HepG2 (cell line): ENCODE measurements at regions not wholly inside any gene's neighbourhood (a gene's known extent, or its start where the extent isn't known, plus 50 kb on each side); places are given as distances from the start of the nearest gene placed in this dataset.

Experiments
- ATAC-seq: fragments of 200-7000 bp; cut with Tn5 transposase; 3 replicates; pipeline ENCODE4 v1.9.1; 2020; ENCODE audit warnings: mild to moderate bottlenecking, moderate library complexity
- BruUV-seq: library from RNA; stranded (reverse); fragments of 400-500 nt; replicated peaks from 2 replicates; lab custom pipeline; 2021; lab: Mats Ljungman, UMichigan
- CTCF ChIA-PET: fragments of 300-600 bp; formaldehyde crosslinking; extraction: SDS; loops from one replicate; lab custom pipeline; 2021; ENCODE audit warnings: low total read pairs, inconsistent platforms, low intra/inter-chr PET ratio; lab: Yijun Ruan, JAX
- POLR2A ChIA-PET: fragments of 350-600 bp; sonication (Branson Sonifier 250); formaldehyde crosslinking; loops from one replicate; lab custom pipeline; 2020; ENCODE audit warnings: antibody characterized with exemption, inconsistent platforms; lab: Yijun Ruan, JAX
- DNase-seq: peaks from one replicate; pipeline ENCODE4 v3.0.0-alpha.2; 2015; ENCODE audit warnings: low spot score
- FAIRE-seq: peaks from 3 replicates; lab custom pipeline; 2011; peaks lifted over from hg19 to GRCh38; lab: Jason Lieb, UNC
- H2AFZ ChIP-seq: one replicate; pipeline ENCODE4 v1.6.1; 2011; ENCODE audit warnings: low read length, inconsistent platforms
- H3K27ac ChIP-seq: fragments of 300-600 bp; 3 replicates; pipeline ENCODE4 v1.8.0; 2011; ENCODE audit warnings: mixed run types, mild to moderate bottlenecking, mixed read lengths, low read length, inconsistent platforms; ENCODE audit not compliant: insufficient read depth; ENCODE audit errors: extremely low read length
- H3K27me3 ChIP-seq, 2 experiments: fragments of 200-600 bp in 1 of 2; 2 replicates in 1 of 2; 3 replicates in 1 of 2; pipeline versions ENCODE4 v1.6.0 to v1.8.0; 2011; ENCODE audit warnings: low read length in 2 of 2, mild to moderate bottlenecking in 2 of 2, moderate library complexity in 2 of 2, inconsistent platforms in 1 of 2; ENCODE audit not compliant: insufficient read depth in 2 of 2, control insufficient read depth in 1 of 2
- H3K36me3 ChIP-seq, 2 experiments: fragments of 200-600 bp in 1 of 2; replicated peaks in 1 of 2; 2 replicates in 1 of 2; 3 replicates in 1 of 2; pipeline versions ENCODE4 v1.5.1 to v1.8.0; 2011; ENCODE audit warnings: low read length in 2 of 2, inconsistent platforms in 1 of 2; ENCODE audit not compliant: insufficient read depth in 2 of 2, control insufficient read depth in 1 of 2
- H3K4me1 ChIP-seq: 2 replicates; pipeline ENCODE4 v1.5.1; 2012; ENCODE audit warnings: low read length, inconsistent platforms; ENCODE audit not compliant: insufficient read depth
- H3K4me2 ChIP-seq: 2 replicates; pipeline ENCODE4 v1.6.0; 2011; ENCODE audit warnings: low read depth, low read length, inconsistent platforms
- H3K4me3 ChIP-seq, 3 experiments: fragments of 200-600 bp in 1 of 3; sonication (generic), shearing (Covaris generic) in 1 of 3; replicated peaks in 1 of 3; 2 replicates each; pipeline ENCODE4 v1.5.1; 2011 to 2016; ENCODE audit warnings: low read length in 3 of 3, inconsistent platforms in 2 of 3, low read depth in 2 of 3, mild to moderate bottlenecking in 2 of 3, control low read depth in 1 of 3, mixed read lengths in 1 of 3; ENCODE audit not compliant: insufficient read depth in 1 of 3
- H3K79me2 ChIP-seq: one replicate; pipeline ENCODE4 v1.6.1; 2011; ENCODE audit warnings: low read length, inconsistent platforms; ENCODE audit not compliant: insufficient read depth
- H3K9ac ChIP-seq: 2 replicates; pipeline ENCODE4 v1.6.0; 2011; ENCODE audit warnings: mild to moderate bottlenecking, low read depth, low read length, inconsistent platforms; ENCODE audit not compliant: insufficient read depth
- H3K9me3 ChIP-seq: 2 replicates; pipeline ENCODE4 v1.5.1; 2012; ENCODE audit warnings: mild to moderate bottlenecking, low read length
- H4K20me1 ChIP-seq: 2 replicates; pipeline ENCODE4 v1.6.0; 2011; ENCODE audit warnings: inconsistent platforms, mild to moderate bottlenecking, low read length, moderate library complexity; ENCODE audit not compliant: insufficient read depth
- BRD4 ChIP-seq: sonication (generic); formaldehyde crosslinking; IDR thresholded peaks from 2 replicates; pipeline ENCODE4 v1.4.0; 2020; ENCODE audit warnings: missing genetic modification reagents
- CAMTA2 ChIP-seq: sonication (generic); formaldehyde crosslinking; IDR thresholded peaks from 2 replicates; pipeline ENCODE4 v1.4.0; 2020; ENCODE audit warnings: mild to moderate bottlenecking, missing genetic modification reagents, borderline replicate concordance
- KMT2A ChIP-seq: sonication (generic); formaldehyde crosslinking; IDR thresholded peaks from 2 replicates; pipeline ENCODE4 v1.4.0; 2020; ENCODE audit warnings: missing genetic modification reagents
- MED13 ChIP-seq: sonication (generic); formaldehyde crosslinking; IDR thresholded peaks from 2 replicates; pipeline ENCODE4 v1.5.0; 2020; ENCODE audit warnings: missing genetic modification reagents
- RARA ChIP-seq: IDR thresholded peaks from 2 replicates; pipeline ENCODE4 v1.6.1; 2016; ENCODE audit warnings: missing genetic modification reagents, missing compliant biosample characterization
- RBM22 ChIP-seq: fragments of 200-400 bp; formaldehyde crosslinking; optimal IDR thresholded peaks from 2 replicates; pipeline ENCODE3; 2017; ENCODE audit warnings: mild to moderate bottlenecking, low read length, moderate library complexity
- REPIN1 ChIP-seq: sonication (generic); formaldehyde crosslinking; IDR thresholded peaks from 2 replicates; pipeline ENCODE4 v1.8.0; 2022; ENCODE audit warnings: missing genetic modification reagents, low read depth, mild to moderate bottlenecking, borderline replicate concordance
- RFX1 ChIP-seq: fragments of 450-650 bp; IDR thresholded peaks from 2 replicates; pipeline ENCODE4 v1.6.1; 2017
- SNAI1 ChIP-seq: sonication (generic); formaldehyde crosslinking; IDR thresholded peaks from 2 replicates; pipeline ENCODE4 v1.5.0; 2020; ENCODE audit warnings: mild to moderate bottlenecking, missing genetic modification reagents, borderline replicate concordance
- SP4 ChIP-seq: sonication (generic); formaldehyde crosslinking; IDR thresholded peaks from 2 replicates; pipeline ENCODE4 v1.8.1; 2023; ENCODE audit warnings: mild to moderate bottlenecking, missing genetic modification reagents
- TMF1 ChIP-seq: sonication (generic); formaldehyde crosslinking; IDR thresholded peaks from 2 replicates; pipeline ENCODE4 v1.8.1; 2022; ENCODE audit warnings: low read depth, missing genetic modification reagents
- TP53 ChIP-seq: sonication (generic); formaldehyde crosslinking; conservative IDR thresholded peaks from 2 replicates; pipeline ENCODE4 v1.4.0; 2020; ENCODE audit warnings: missing genetic modification reagents
- ZBTB34 ChIP-seq: sonication (generic); formaldehyde crosslinking; IDR thresholded peaks from 2 replicates; pipeline ENCODE4 v1.8.0; 2022; ENCODE audit warnings: mild to moderate bottlenecking, missing genetic modification reagents
- ZNF280B ChIP-seq: sonication (generic); formaldehyde crosslinking; IDR thresholded peaks from 2 replicates; pipeline ENCODE4 v1.5.0; 2020; ENCODE audit warnings: missing genetic modification reagents, mild to moderate bottlenecking, borderline replicate concordance
- ZNF337 ChIP-seq: sonication (generic); formaldehyde crosslinking; IDR thresholded peaks from 2 replicates; pipeline ENCODE4 v1.5.1; 2020; ENCODE audit warnings: missing genetic modification reagents, low read depth, mild to moderate bottlenecking, borderline replicate concordance
- WGBS: methylation state at CpG from one replicate; pipeline ENCODE4 v1.1.6; 2017; ENCODE audit warnings: low lambda C conversion rate; 5-methylcytosine and 5-hydroxymethylcytosine counted together
- in situ Hi-C: cut with HindIII; loops from 2 replicates; pipeline ENCODE4 v1.10.0; 2017; ENCODE audit warnings: low pct_unique_long_range_greater_than_20kb; ENCODE audit not compliant: extremely low pct_ligation_motif_present
- intact Hi-C: fragments of 100-400 bp; cut with micrococcal nuclease; formaldehyde crosslinking; loops from one replicate; pipeline ENCODE4 v1.10.0; 2022; ENCODE audit not compliant: unreplicated experiment

GRCh38 chr6:19898141-19898740, 61.1 kb downstream of the ID4 start:
- intact Hi-C loops, result no loop called here
- no peak overlapping the region for H3K27ac ChIP-seq
- H3K4me2 ChIP-seq, result no peak overlapping the region
- no peaks in the 10 kb centered on the region for H4K20me1 ChIP-seq
- in situ Hi-C loops, result no loop called here
- no peaks in the 10 kb centered on the region for H3K36me3 ChIP-seq
- H3K27me3 ChIP-seq, result no peaks in the 10 kb centered on the region
- H3K9me3 ChIP-seq, result no peaks in the 10 kb centered on the region
- CTCF ChIA-PET, result no interaction called here
- POLR2A ChIA-PET, result no interaction called here
- TF ChIP-seq SP4 (CRISPR knock-in tag), result no peak
- TF ChIP-seq MED13 (CRISPR knock-in tag), result no peak
- TF ChIP-seq RBM22, result no peak
- DNase-seq (no peak), ATAC-seq (no peak), FAIRE-seq (no peak)
- no peaks in the 10 kb centered on the region for H3K4me1 ChIP-seq
- no TSS peak for BruUV-seq
- no peaks in the 10 kb centered on the region for H3K79me2 ChIP-seq
- WGBS, result 1% methylated on average over 4 of the region's 4 CpGs
- H2AFZ ChIP-seq, result no peak overlapping the region
- no peak overlapping the region for H3K9ac ChIP-seq
- H3K4me3 ChIP-seq, result no peak overlapping the region

GRCh38 chr6:19902201-19902600, 65.0 kb downstream of the ID4 start:
- Histone ChIP-seq H4K20me1 (no peaks in the 10 kb centered on the region), H3K4me1 (no peaks in the 10 kb centered on the region), H3K36me3 (no peaks in the 10 kb centered on the region), H3K4me3 (no peak overlapping the region), H2AFZ (no peak overlapping the region), H3K79me2 (no peaks in the 10 kb centered on the region), H3K27me3 (no peaks in the 10 kb centered on the region), H3K9me3 (no peaks in the 10 kb centered on the region), H3K27ac (no peak overlapping the region), H3K4me2 (no peak overlapping the region), H3K9ac (no peak overlapping the region)
- intact Hi-C loops (loop anchor here (10.0 kb wide), 1 partner anchor 907 kb away; no protein-coding TSS in a partner anchor), in situ Hi-C loops (no loop called here)
- CTCF ChIA-PET, result no interaction called here
- POLR2A ChIA-PET, result no interaction called here
- 9% methylated on average over 4 of the region's 4 CpGs for WGBS
- no peak for FAIRE-seq
- TF ChIP-seq ZNF280B (CRISPR knock-in tag) (no peak), ZNF337 (CRISPR knock-in tag) (no peak), SNAI1 (no peak), TMF1 (no peak), ZBTB34 (CRISPR knock-in tag) (no peak), RFX1 (no peak), REPIN1 (CRISPR knock-in tag) (no peak), KMT2A (CRISPR knock-in tag) (no peak), TP53 (CRISPR knock-in tag) (no peak), BRD4 (CRISPR knock-in tag) (no peak), CAMTA2 (CRISPR knock-in tag) (no peak), RARA (no peak)
- BruUV-seq, result no TSS peak
- no peak for ATAC-seq
- DNase-seq, result no peak
